IPS-NIHi11 (cell line): ENCODE measurements at regions not wholly inside any gene's neighbourhood (a gene's known extent, or its start where the extent isn't known, plus 50 kb on each side); places are given as distances from the start of the nearest gene placed in this dataset.

Experiments used
- DNase-seq: peaks from one replicate; pipeline ENCODE4 v3.0.0; 2012; ENCODE audit warnings: mixed read lengths, low spot score

GRCh38 chr12:124443931-124444712, 123.3 kb downstream of the NCOR2 start:
- no peak for DNase-seq

DNA sequence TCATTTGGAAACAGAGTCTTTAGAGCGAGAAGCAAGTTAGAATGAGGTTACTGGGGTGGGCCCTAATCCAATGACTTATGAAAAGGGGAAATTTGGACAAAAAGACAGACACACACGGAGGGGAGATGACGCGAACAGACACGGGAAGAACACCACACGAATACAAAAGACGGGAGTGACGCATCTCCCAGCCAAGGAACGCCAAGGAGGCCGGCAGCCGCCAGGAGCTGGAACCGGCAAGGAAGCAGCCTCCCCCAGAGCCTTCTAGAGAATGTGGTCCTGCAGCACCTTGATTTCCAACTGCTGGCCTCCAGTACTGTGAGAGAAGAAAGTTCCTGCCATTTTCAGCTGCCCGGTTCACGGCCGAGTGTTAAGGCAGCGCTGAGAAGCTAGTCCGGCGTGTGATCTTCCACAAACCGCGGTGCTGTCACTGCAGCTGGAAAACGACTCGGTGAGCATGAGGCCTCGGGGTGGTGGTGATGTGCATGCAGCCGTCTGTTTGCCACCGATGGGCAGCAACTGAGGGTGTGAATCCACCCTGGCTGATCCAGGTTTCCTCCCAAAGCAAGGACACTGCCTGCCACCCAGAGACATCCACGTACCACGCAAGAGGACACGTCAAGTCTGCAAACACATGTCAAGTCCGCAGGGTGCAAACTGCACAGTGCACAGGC, 124.5 kb downstream of the NCOR2 start:
- no peak for DNase-seq

DNA sequence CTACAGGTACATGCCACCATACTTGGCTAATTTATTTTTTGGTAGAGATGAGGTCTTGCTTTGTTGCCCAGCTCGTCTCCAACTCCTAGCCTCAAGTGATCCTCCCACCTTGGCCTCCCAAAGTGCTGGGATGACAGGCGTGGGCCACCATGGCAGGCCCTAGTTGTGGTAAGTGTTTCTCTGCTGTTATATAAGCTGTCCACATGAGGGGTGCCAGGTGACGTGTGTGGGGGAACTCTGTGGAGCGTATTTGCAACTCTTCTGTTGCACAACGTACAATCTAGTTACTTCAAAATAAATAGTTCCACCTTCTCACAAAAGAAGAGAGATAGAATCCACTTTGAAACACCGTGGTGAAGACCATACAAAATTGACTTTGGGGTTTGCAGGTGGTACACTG, 125.1 kb downstream of the NCOR2 start:
- no peak for DNase-seq

- no peak for DNase-seq
Measured at GRCh38 chr12:124441443-124442194, 125.8 kb downstream of the NCOR2 start.

GRCh38 chr12:124440841-124441381, 126.5 kb downstream of the NCOR2 start:
- DNase-seq = no peak

DNA sequence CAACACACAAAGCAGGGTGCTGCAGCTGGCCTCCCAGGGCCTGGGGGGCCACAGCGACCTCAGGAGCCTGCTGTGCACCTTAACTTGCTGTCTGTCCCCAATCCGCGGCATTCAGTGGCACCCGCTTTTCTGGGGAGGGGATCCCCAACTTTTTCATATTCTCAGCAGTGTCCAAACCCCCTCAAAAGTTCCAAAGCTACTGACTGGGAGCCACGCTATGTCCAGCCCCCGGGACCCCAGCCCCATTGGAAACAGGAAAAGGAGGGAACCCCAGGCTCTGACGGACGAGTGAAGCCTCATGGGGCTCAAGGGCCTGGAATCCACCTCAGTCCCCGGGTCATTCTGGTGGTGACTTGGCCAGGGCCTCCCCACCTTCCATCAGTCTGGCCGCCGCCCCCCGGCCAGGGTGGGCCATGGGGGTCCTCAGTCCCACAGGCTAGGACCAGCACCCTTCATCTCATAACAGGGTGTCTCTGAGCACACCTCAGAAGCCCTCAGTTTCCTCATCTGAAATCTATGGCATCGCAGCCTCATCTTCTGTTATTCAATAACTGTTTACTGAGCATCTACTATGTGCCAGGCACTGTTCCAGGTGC, 127.3 kb downstream of the NCOR2 start:
- no peak for DNase-seq

- DNase-seq = no peak
Measured at GRCh38 chr12:124438437-124439056, 128.9 kb downstream of the NCOR2 start.

DNA sequence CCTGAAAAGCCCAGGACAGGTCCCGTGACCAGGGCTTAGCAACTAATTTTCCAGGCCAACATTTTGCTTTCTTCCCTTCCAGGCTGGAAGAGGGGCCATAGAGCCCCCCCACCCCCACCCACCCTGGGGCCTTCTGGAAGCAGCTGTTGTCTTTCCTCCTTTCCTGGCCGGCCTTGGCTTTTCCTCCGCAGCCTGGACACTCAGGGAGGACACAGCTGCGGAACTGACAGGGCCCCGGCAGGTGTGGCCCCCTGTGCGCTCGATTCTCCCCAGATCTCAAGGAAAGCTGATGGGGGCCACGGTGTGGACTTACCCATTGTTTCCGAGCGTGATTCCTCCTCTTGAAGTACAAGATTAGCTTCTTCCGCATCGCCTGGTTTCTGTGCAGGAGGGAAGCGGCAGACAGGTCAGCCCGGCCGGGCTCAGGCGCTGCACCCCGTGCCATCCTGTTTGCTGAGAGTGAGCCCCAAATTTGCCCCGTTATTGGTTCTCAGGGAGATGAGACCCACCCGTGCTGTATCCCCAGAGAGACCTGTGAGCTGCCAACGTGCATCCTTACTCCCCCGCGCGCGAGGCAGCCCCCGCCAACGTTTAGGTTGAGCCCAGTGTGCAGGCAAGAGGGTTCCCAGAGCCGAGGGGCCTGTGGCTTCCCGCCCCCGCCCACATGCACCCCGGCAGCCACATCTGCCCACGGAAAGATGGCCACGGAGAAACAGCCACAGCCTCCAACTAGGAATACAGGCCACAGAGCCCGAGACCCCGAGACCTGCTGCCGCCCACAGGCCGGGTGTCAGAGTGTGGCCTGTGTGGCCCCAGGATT, 129.6 kb downstream of the NCOR2 start:
- no peak for DNase-seq

GRCh38 chr12:124437121-124437520, 130.3 kb downstream of the NCOR2 start:
- no peak for DNase-seq

GRCh38 chr12:124436366-124436765, 131.0 kb downstream of the NCOR2 start:
- DNase-seq = no peak

GRCh38 chr12:124435806-124436345, 131.5 kb downstream of the NCOR2 start:
- DNase-seq = no peak

GRCh38 chr12:124434951-124435805, 132.2 kb downstream of the NCOR2 start:
- no peak for DNase-seq

GRCh38 chr12:124434354-124434753, 133.1 kb downstream of the NCOR2 start:
- no peak for DNase-seq

DNA sequence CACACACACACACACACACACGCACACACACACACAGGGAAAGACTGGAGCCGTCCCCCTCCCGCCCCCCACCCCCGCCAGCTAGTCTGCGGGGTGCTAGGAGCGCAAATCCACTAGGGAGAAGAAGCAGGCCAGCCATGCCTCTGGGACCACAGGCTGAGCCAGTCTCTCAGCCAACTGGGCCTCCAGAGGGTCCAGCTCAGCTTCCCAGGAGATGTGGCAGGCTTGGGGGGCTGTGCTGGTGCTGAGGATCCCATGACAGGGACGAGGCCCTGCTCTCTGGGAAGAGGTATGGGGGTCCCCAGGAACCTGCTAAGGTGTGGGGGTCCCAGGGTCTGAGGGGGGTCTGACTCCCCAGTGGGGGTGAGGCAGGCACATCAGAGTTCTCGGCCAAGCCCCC, 133.5 kb downstream of the NCOR2 start:
- DNase-seq = no peak

- no peak for DNase-seq
Measured at GRCh38 chr12:124433147-124433874, 134.1 kb downstream of the NCOR2 start.

GRCh38 chr12:124432376-124432775, 135.0 kb downstream of the NCOR2 start:
- DNase-seq = no peak

GRCh38 chr12:124431971-124432370, 135.4 kb downstream of the NCOR2 start:
- no peak for DNase-seq

DNA sequence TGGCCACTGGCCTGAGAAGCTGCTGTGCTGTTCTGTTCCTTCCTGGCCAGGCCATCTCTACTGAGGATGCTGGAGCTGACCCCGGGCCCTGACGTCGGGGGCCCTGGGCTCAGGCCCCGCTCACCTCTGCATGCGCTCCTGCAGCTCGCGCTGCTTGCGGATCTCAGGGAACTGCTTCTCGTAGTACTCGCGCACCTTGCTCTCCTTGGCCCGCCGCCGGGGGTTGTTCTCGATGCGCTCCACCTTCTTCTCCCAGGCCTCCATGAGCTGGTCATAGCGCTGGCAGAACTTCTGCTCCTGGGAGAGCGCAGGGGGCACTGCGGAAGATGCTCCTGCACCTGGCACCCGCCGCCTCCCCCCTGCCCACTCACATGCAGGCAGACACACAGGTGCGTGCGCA, 135.6 kb downstream of the RFLNA start:
- no peak for DNase-seq

- DNase-seq = no peak
Measured at GRCh38 chr12:124429535-124429934, 134.6 kb downstream of the RFLNA start.
